Osteoblast (primary cell): ENCODE measurements at regions not wholly inside any gene's neighbourhood (a gene's known extent, or its start where the extent isn't known, plus 50 kb on each side); places are given as distances from the start of the nearest gene placed in this dataset.

ENCODE experiments used
- DNase-seq: peaks from one replicate; pipeline ENCODE4 v3.0.0; 2011; ENCODE audit warnings: low spot score, mixed read lengths; ENCODE audit not compliant: insufficient read length; ENCODE audit errors: missing footprints
- H2AFZ ChIP-seq: 2 replicates; pipeline ENCODE4 v1.6.0; 2011; ENCODE audit warnings: mild to moderate bottlenecking, low read length
- H3K27ac ChIP-seq: 2 replicates; pipeline ENCODE4 v1.5.1; 2011; ENCODE audit warnings: mild to moderate bottlenecking, low read depth, low read length, moderate library complexity
- H3K27me3 ChIP-seq: 2 replicates; pipeline ENCODE4 v1.6.0; 2012; ENCODE audit warnings: mild to moderate bottlenecking, control low read depth, inconsistent platforms, low read length, moderate library complexity; ENCODE audit not compliant: insufficient read depth
- H3K36me3 ChIP-seq: 2 replicates; pipeline ENCODE4 v1.5.1; 2011; ENCODE audit warnings: mild to moderate bottlenecking, low read length, control low read depth, moderate library complexity; ENCODE audit not compliant: insufficient read depth
- H3K4me1 ChIP-seq: 2 replicates; pipeline ENCODE4 v1.5.1; 2011; ENCODE audit warnings: mild to moderate bottlenecking, low read length, control low read depth, moderate library complexity; ENCODE audit not compliant: insufficient read depth
- H3K4me2 ChIP-seq: 2 replicates; pipeline ENCODE4 v1.6.0; 2011; ENCODE audit warnings: mild to moderate bottlenecking, low read length; ENCODE audit not compliant: insufficient read depth
- H3K4me3 ChIP-seq: fragments of 200-600 bp; sonication (generic); 3 replicates; pipeline ENCODE4 v1.5.1; 2012; ENCODE audit warnings: mild to moderate bottlenecking, low read length, inconsistent platforms; ENCODE audit not compliant: insufficient read depth
- H3K79me2 ChIP-seq: 2 replicates; pipeline ENCODE4 v1.6.0; 2012; ENCODE audit warnings: mild to moderate bottlenecking, low read length, control low read depth, inconsistent platforms; ENCODE audit not compliant: insufficient read depth
- H3K9me3 ChIP-seq: 2 replicates; pipeline ENCODE4 v1.5.1; 2011; ENCODE audit warnings: low read depth, low read length, control low read depth
- H4K20me1 ChIP-seq: 2 replicates; pipeline ENCODE4 v1.6.0; 2012; ENCODE audit warnings: mild to moderate bottlenecking, low read length, control low read depth; ENCODE audit not compliant: insufficient read depth
- CTCF ChIP-seq: IDR thresholded peaks from 2 replicates; pipeline ENCODE4 v1.5.1; 2011; ENCODE audit warnings: mild to moderate bottlenecking, low read depth, low read length, moderate library complexity; ENCODE audit errors: extremely low read depth

- Histone ChIP-seq H3K4me3 (no peak overlapping the region), H3K4me2 (no peak overlapping the region), H2AFZ (no peak overlapping the region), H3K4me1 (no peaks in the 10 kb centered on the region), H3K27ac (no peak overlapping the region), H3K79me2 (no peaks in the 10 kb centered on the region), H3K9me3 (no peaks in the 10 kb centered on the region), H3K36me3 (no peaks in the 10 kb centered on the region), H4K20me1 (no peaks in the 10 kb centered on the region), H3K27me3 (no peaks in the 10 kb centered on the region)
- TF ChIP-seq CTCF, result no peak
- no peak for DNase-seq
These were observed 156.6 kb upstream of the RGMA start for GRCh38 chr15:93245661-93246042.

DNA sequence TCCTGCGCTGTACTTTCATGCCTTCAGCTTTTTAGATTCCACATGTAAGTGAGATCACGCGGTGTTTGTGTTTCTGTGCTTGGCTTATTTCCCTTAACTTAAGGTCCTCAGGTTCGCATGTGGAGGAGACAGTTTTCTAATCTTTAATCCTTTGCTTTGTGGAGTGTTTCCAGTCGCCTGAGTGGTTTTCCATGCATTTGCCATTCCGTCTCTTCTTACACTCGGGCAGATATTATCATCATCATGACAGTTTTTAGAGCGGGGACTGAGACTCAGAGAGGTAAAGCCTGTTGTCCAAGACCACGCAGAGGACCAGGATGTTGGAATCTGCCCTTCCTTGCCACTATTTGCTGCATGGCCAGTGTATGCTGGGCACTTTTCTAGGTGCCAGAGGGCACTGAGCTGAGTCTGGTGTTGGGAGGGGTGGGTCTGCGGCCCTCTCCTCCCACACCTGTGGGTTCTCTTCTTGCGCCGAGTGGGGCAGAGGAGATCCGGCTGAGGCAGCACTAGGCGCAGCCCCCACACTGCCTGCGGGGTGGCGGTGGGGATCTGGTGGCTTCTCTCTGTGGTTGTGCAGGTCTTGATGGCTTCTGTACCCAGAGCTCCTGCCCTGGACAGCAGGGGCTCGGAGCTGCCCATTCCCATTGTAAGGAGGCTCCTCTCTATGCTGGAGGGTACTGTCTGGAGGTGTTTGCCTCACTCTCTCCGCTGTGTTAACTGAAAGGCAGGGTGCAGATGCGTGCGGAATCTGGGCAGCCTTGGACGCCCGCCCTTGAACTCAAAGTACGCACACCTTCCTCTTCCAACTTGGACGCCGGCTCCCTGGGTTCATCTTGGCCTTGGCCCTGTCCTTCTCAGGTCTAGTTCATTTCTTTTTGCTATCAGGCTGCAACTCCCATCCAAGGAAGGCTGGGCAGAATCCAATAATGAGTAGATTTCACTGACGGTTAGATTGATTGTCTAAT lies 156.0 kb upstream of the RGMA start:
- Histone ChIP-seq H3K9me3 (no peaks in the 10 kb centered on the region), H3K4me2 (no peak overlapping the region), H3K4me3 (no peak overlapping the region), H3K79me2 (no peaks in the 10 kb centered on the region), H3K4me1 (no peaks in the 10 kb centered on the region), H3K27ac (no peak overlapping the region), H3K27me3 (no peaks in the 10 kb centered on the region), H2AFZ (no peak overlapping the region), H3K36me3 (no peaks in the 10 kb centered on the region), H4K20me1 (no peaks in the 10 kb centered on the region)
- no peak for DNase-seq
- TF ChIP-seq CTCF, result no peak

DNA sequence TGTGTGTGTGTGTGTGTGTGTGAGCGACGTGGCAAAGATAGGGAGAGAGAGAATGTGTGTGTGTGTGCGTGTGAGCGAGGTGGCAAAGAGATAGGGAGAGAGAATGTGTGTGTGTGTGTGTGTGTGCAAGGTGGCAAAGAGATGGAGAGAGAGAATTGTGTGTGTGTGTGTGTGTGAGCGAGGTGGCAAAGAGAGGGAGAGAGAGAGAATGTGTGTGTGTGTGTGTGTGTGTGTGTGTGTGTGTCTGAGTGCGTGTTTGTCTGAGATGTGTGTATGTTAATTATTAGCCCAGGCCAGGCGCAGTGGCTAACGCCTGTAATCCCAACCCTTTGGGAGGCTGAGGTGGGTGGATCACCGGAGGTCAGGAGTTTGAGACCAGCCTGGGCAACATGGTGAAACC lies 154.6 kb upstream of the RGMA start:
- H3K79me2 ChIP-seq, result no peaks in the 10 kb centered on the region
- H3K27me3 ChIP-seq, result no peaks in the 10 kb centered on the region
- no peak for DNase-seq
- H3K9me3 ChIP-seq, result no peaks in the 10 kb centered on the region
- no peak overlapping the region for H3K27ac ChIP-seq
- H3K36me3 ChIP-seq, result no peaks in the 10 kb centered on the region
- no peaks in the 10 kb centered on the region for H4K20me1 ChIP-seq
- H2AFZ ChIP-seq, result no peak overlapping the region
- no peak overlapping the region for H3K4me3 ChIP-seq
- H3K4me2 ChIP-seq, result no peak overlapping the region
- TF ChIP-seq CTCF, result no peak
- H3K4me1 ChIP-seq, result no peaks in the 10 kb centered on the region

GRCh38 chr15:93241696-93242585 lies 152.9 kb upstream of the RGMA start:
- Histone ChIP-seq H4K20me1 (no peaks in the 10 kb centered on the region), H3K9me3 (no peaks in the 10 kb centered on the region), H2AFZ (no peak overlapping the region), H3K79me2 (no peaks in the 10 kb centered on the region), H3K4me3 (no peak overlapping the region), H3K4me1 (no peaks in the 10 kb centered on the region), H3K27me3 (no peaks in the 10 kb centered on the region), H3K36me3 (no peaks in the 10 kb centered on the region), H3K27ac (no peak overlapping the region), H3K4me2 (no peak overlapping the region)
- DNase-seq, result no peak
- no peak for TF ChIP-seq CTCF
